Fibroblast of villous mesenchyme (primary cell): ENCODE measurements at regions not wholly inside any gene's neighbourhood (a gene's known extent, or its start where the extent isn't known, plus 50 kb on each side); places are given as distances from the start of the nearest gene placed in this dataset.

Experiments used
- DNase-seq: peaks from one replicate; pipeline ENCODE4 v3.0.0-alpha.2; 2010; ENCODE audit warnings: low read depth
- H3K4me3 ChIP-seq: 2 replicates; pipeline ENCODE4 v1.5.1; 2011; ENCODE audit warnings: low read depth, mild to moderate bottlenecking, low read length
- CTCF ChIP-seq: IDR thresholded peaks from 2 replicates; pipeline ENCODE4 v1.5.1; 2012; ENCODE audit warnings: low read depth, mild to moderate bottlenecking, low read length; ENCODE audit not compliant: insufficient read depth

GRCh38 chr3:13133471-13133981 lies 60.3 kb upstream of the IQSEC1 start:
- TF ChIP-seq CTCF = no peak
- no peak overlapping the region for H3K4me3 ChIP-seq
- DNase-seq = no peak

GRCh38 chr3:13132731-13133410 lies 59.6 kb upstream of the IQSEC1 start:
- no peak for DNase-seq
- no peak for TF ChIP-seq CTCF

GRCh38 chr3:13132281-13132680 lies 59.1 kb upstream of the IQSEC1 start:
- H3K4me3 ChIP-seq = no peak overlapping the region
- no peak for DNase-seq
- no peak for TF ChIP-seq CTCF

More at GRCh38 chr3:13132731-13133410, 59.6 kb upstream of the IQSEC1 start:
- H3K4me3 ChIP-seq = no peak overlapping the region

GRCh38 chr3:13130464-13131193 lies 57.4 kb upstream of the IQSEC1 start:
- DNase-seq = no peak
- H3K4me3 ChIP-seq = no peak overlapping the region
- no peak for TF ChIP-seq CTCF

- TF ChIP-seq CTCF = no peak
- H3K4me3 ChIP-seq = no peak overlapping the region
- DNase-seq = no peak
These were observed 52.1 kb upstream of the IQSEC1 start for GRCh38 chr3:13125092-13126015.

GRCh38 chr3:13124631-13125030 lies 51.4 kb upstream of the IQSEC1 start:
- no peak for DNase-seq
- no peak for TF ChIP-seq CTCF
- H3K4me3 ChIP-seq = no peak overlapping the region
